HUDEP-2 (cell line): ENCODE measurements at regions not wholly inside any gene's neighbourhood (a gene's known extent, or its start where the extent isn't known, plus 50 kb on each side); places are given as distances from the start of the nearest gene placed in this dataset.
A peak's percentile ranks its signal among the peaks of the same experiment; 100 is the strongest.

ENCODE experiments used
- DNase-seq, 76 experiments: peaks; one replicate each; lab custom pipeline; 2025; ENCODE audit not compliant: unreplicated experiment in 76 of 76; lab: John Stamatoyannopoulos, UW

GRCh38 chr2:128521482-128521881, 202.8 kb upstream of the HS6ST1 start:
- no peak for DNase-seq

- DNase-seq, result no peak
Observed at GRCh38 chr2:128522829-128523228, 204.2 kb upstream of the HS6ST1 start.

GRCh38 chr2:128523457-128523856, 204.8 kb upstream of the HS6ST1 start:
- DNase-seq, result no peak

- DNase-seq, result no peak
Observed at GRCh38 chr2:128524183-128524582, 205.5 kb upstream of the HS6ST1 start.

- no peak for DNase-seq
Observed at GRCh38 chr2:128525653-128526052, 207.0 kb upstream of the HS6ST1 start.

- no peak for DNase-seq
Observed at GRCh38 chr2:128526455-128526976, 207.8 kb upstream of the HS6ST1 start.

GRCh38 chr2:128528133-128528532, 209.5 kb upstream of the HS6ST1 start:
- DNase-seq, result no peak

- DNase-seq, result no peak
Observed at GRCh38 chr2:128530025-128530573, 211.4 kb upstream of the HS6ST1 start.

GRCh38 chr2:128531856-128532255, 213.2 kb upstream of the HS6ST1 start:
- peak in 2 of 76 experiments; percentile 3 to 12 for DNase-seq

GRCh38 chr2:128533101-128533500, 214.4 kb upstream of the HS6ST1 start:
- no peak for DNase-seq

- DNase-seq, result no peak
Observed at GRCh38 chr2:128534688-128535392, 216.2 kb upstream of the HS6ST1 start.

- peak in 2 of 76 experiments; percentile 12 for DNase-seq
Observed at GRCh38 chr2:128535953-128536352, 217.3 kb upstream of the HS6ST1 start.

GRCh38 chr2:128536925-128537620, 218.4 kb upstream of the HS6ST1 start:
- DNase-seq, result peak in 74 of 76 experiments; percentile 5 to 93 (median 70)

GRCh38 chr2:128537646-128538045, 219.0 kb upstream of the HS6ST1 start:
- DNase-seq, result peak in 1 of 76 experiments; percentile 18

GRCh38 chr2:128538396-128538795, 219.7 kb upstream of the HS6ST1 start:
- DNase-seq, result peak in 55 of 76 experiments; percentile 4 to 72 (median 30)

GRCh38 chr2:128540670-128541069, 222.0 kb upstream of the HS6ST1 start:
- no peak for DNase-seq

GRCh38 chr2:128541448-128541847, 222.8 kb upstream of the HS6ST1 start:
- DNase-seq, result no peak

- DNase-seq, result no peak
Observed at GRCh38 chr2:128543036-128543435, 224.4 kb upstream of the HS6ST1 start.

GRCh38 chr2:128543646-128544045, 225.0 kb upstream of the HS6ST1 start:
- no peak for DNase-seq

- DNase-seq, result no peak
Observed at GRCh38 chr2:128544321-128545037, 225.8 kb upstream of the HS6ST1 start.

GRCh38 chr2:128545085-128545484, 226.4 kb upstream of the HS6ST1 start:
- DNase-seq, result no peak
